Stimulated activated naive B cell treated with anti-CD40 and anti-IgM and Interleukin-4, amounts not matched to agents 10 μg/mL and 1 μg/mL and 100 μg/mL, for 72 hours (primary cell): ENCODE measurements at regions not wholly inside any gene's neighbourhood (a gene's known extent, or its start where the extent isn't known, plus 50 kb on each side); places are given as distances from the start of the nearest gene placed in this dataset.
A peak's percentile ranks its signal among the peaks of the same experiment; 100 is the strongest.

Experiments
- ATAC-seq, 2 donors: fragments of 150-1000 bp; cut with Tn5 transposase; replicated peaks; 2 replicates each; pipeline ENCODE4 v1.10.0; 2021; ENCODE audit warnings: moderate library complexity in 1 of 2
- DNase-seq: peaks from one replicate; pipeline ENCODE4 v3.0.0; 2021
- H3K27ac Mint-ChIP-seq: one replicate; pipeline ENCODE4 v1.8.0; 2022; ENCODE audit warnings: mild to moderate bottlenecking, mixed read lengths
- H3K27me3 Mint-ChIP-seq, 2 donors: one replicate each; pipeline ENCODE4 v1.8.0; 2022; ENCODE audit warnings: mixed read lengths in 2 of 2
- H3K36me3 Mint-ChIP-seq, 2 donors: one replicate each; pipeline ENCODE4 v1.8.0; 2022; ENCODE audit warnings: mixed read lengths in 2 of 2, mild to moderate bottlenecking in 1 of 2
- H3K4me1 Mint-ChIP-seq, 2 donors: one replicate each; pipeline ENCODE4 v1.8.0; 2022; ENCODE audit warnings: mixed read lengths in 2 of 2, mild to moderate bottlenecking in 1 of 2
- H3K4me3 Mint-ChIP-seq, 2 donors: one replicate each; pipeline ENCODE4 v1.8.0; 2022; ENCODE audit warnings: mild to moderate bottlenecking in 2 of 2, mixed read lengths in 2 of 2, moderate library complexity in 1 of 2
- H3K9me3 Mint-ChIP-seq, 2 donors: one replicate each; pipeline ENCODE4 v1.8.0; 2022; ENCODE audit warnings: mixed read lengths in 2 of 2, mild to moderate bottlenecking in 1 of 2

- ATAC-seq (no peak), DNase-seq (no peak)
- Mint-ChIP-seq H3K36me3 (no peaks in the 10 kb centered on the region), H3K27ac (no peak overlapping the region), H3K9me3 (no peaks in the 10 kb centered on the region), H3K27me3 (peaks cover 20 to 24% of the 10 kb centered on the region in 2 donors), H3K4me1 (peaks cover 13 to 17% of the 10 kb centered on the region in 2 donors), H3K4me3 (no peak overlapping the region)
Measured at GRCh38 chr7:142604671-142605070, 144.6 kb upstream of the PRSS1 start.

DNA sequence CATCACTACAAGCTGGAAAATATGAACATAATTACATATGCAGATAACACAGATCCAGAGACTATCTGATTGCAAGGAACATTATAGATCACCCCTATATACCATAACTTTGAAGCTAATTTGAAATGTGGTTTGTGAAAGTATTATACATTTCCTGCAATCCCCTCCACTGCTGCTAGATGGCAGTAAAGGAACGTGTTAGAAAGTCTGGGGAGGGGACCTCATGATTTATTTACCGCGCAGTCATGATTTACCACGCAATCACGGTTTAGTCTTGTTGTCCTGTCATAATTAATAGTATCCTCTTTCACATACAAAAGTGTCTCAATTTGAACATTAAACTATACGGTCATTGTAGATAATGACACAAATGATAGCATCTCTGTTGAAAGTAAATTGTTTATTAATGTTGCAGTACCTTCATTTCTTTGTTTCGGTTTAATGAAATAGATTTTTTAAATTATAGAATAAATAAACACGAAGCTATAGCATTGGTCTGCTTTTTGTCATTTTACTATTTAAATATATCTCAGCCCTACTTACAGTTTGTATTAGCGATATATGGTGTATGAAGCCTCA lies 145.3 kb upstream of the PRSS1 start:
- DNase-seq (peak; percentile 9), ATAC-seq (peak; percentile 12 to 43)
- Mint-ChIP-seq H3K9me3 (no peaks in the 10 kb centered on the region), H3K4me1 (peaks cover 8 to 14% of the 10 kb centered on the region in 2 donors), H3K27ac (no peak overlapping the region), H3K36me3 (no peaks in the 10 kb centered on the region), H3K4me3 (no peak overlapping the region), H3K27me3 (peaks cover 20 to 21% of the 10 kb centered on the region in 2 donors)

DNA sequence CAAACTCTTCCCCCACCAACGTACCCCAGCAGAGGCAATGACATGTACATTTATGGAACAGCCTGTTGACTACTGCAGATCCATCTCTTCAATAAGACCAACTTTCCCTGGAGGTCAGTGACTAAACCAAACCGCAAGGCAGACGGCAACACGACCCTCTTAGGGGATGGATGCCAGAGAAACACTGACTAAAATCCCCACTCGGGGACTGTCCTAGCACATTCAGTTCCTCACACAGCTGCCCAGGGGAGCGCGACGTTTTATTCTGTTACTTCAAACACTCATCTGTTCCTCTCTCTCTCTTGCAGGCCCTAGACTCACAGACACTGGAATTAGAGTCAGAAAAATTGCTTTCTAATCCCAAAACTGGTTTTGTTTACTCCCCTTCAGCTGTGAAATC lies 146.5 kb upstream of the PRSS1 start:
- H3K36me3 Mint-ChIP-seq = no peaks in the 10 kb centered on the region
- peaks cover 17 to 20% of the 10 kb centered on the region in 2 donors for H3K27me3 Mint-ChIP-seq
- no peaks in the 10 kb centered on the region for H3K9me3 Mint-ChIP-seq
- DNase-seq (peak; percentile 30), ATAC-seq (peak; percentile 95 to 98)
- peaks cover 7 to 13% of the 10 kb centered on the region in 2 donors for H3K4me1 Mint-ChIP-seq
- no peak overlapping the region for H3K27ac Mint-ChIP-seq
- H3K4me3 Mint-ChIP-seq = no peak overlapping the region

DNA sequence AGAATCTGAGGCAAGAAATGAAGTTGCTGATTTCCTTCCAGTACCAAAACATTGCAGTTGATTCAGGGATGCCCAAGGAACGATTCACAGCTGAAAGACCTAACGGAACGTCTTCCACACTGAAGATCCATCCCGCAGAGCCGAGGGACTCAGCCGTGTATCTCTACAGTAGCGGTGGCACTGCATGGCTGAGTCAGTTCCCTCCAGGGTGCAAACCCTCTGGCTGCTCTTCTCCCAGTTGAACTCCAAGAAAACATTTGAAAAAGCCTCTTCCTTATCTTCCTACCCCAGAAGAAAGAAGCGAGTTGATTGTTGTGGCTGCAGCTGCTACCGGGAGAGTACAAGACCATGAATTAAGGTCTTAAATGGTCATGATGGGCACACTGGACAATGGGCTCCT lies 147.1 kb upstream of the PRSS1 start:
- H3K36me3 Mint-ChIP-seq = no peaks in the 10 kb centered on the region
- H3K4me1 Mint-ChIP-seq = peaks cover 7 to 13% of the 10 kb centered on the region in 2 donors
- no peak overlapping the region for H3K27ac Mint-ChIP-seq
- H3K27me3 Mint-ChIP-seq = peaks cover 19 to 20% of the 10 kb centered on the region in 2 donors
- ATAC-seq (no peak), DNase-seq (no peak)
- H3K4me3 Mint-ChIP-seq = no peak overlapping the region
- H3K9me3 Mint-ChIP-seq = no peaks in the 10 kb centered on the region

DNA sequence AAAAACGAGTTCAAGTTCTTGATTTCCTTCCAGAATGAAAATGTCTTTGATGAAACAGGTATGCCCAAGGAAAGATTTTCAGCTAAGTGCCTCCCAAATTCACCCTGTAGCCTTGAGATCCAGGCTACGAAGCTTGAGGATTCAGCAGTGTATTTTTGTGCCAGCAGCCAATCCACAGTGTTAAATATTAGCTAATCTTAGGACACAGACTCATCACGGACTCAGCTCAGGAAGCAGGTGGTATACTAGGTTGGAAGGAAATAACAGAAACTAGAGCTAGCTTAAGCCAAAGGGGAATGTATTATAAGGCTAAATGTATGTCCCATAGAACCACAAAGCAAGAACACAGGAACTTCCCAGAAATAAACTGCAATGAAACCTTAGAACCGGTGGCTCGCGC lies 151.0 kb upstream of the PRSS1 start:
- H3K9me3 Mint-ChIP-seq = no peaks in the 10 kb centered on the region
- H3K4me3 Mint-ChIP-seq = no peak overlapping the region
- peaks cover 7 to 8% of the 10 kb centered on the region in 2 donors for H3K4me1 Mint-ChIP-seq
- H3K27me3 Mint-ChIP-seq = peaks cover 8 to 12% of the 10 kb centered on the region in 2 donors
- ATAC-seq (no peak), DNase-seq (no peak)
- H3K36me3 Mint-ChIP-seq = no peaks in the 10 kb centered on the region
- no peak overlapping the region for H3K27ac Mint-ChIP-seq

- DNase-seq (no peak), ATAC-seq (no peak)
- Mint-ChIP-seq H3K9me3 (no peaks in the 10 kb centered on the region), H3K4me3 (no peak overlapping the region), H3K27me3 (peaks cover 8 to 12% of the 10 kb centered on the region in 2 donors), H3K4me1 (peaks cover 3% of the 10 kb centered on the region in 2 donors), H3K27ac (no peak overlapping the region), H3K36me3 (no peaks in the 10 kb centered on the region)
Measured at GRCh38 chr7:142597547-142597946, 151.7 kb upstream of the PRSS1 start.

DNA sequence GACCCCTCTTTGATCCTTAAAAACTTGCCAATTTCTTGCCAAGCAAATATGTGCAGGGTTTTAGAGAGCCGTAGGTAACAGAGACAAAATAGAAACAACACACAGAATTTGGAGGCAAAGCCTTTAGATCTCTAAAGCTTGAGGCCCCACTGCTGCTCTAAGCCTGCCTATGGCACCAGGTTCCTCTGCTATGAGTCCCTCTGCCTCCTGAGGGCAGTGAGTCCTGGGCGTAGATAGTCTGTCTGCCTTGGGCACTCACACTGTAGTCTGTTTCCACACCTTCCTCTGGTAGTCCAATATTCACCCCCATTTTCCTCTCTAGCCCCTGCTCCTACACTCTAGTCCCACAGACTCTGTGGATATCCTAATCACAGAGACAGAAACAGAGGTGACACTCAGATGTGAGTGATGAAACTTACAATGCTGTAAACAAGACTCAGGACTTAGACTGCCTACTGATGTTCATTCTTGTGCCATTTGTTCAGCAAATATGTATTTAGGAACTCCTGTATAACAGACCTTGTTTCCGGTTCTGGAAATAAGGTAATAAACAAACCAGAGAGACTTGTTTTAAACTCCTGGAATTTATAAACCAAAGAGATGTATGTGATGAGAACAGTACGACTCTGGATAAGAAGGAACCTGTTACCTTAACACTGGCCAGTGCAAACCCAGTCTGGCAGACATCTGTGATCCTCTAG lies 153.3 kb upstream of the PRSS1 start:
- H3K4me1 Mint-ChIP-seq = no peaks in the 10 kb centered on the region
- no peak overlapping the region for H3K4me3 Mint-ChIP-seq
- H3K36me3 Mint-ChIP-seq = no peaks in the 10 kb centered on the region
- ATAC-seq (no peak), DNase-seq (no peak)
- H3K27me3 Mint-ChIP-seq = peaks cover 8 to 12% of the 10 kb centered on the region in 2 donors
- no peaks in the 10 kb centered on the region for H3K9me3 Mint-ChIP-seq
- H3K27ac Mint-ChIP-seq = no peak overlapping the region

GRCh38 chr7:142594078-142594477 lies 155.2 kb upstream of the PRSS1 start:
- no peaks in the 10 kb centered on the region for H3K9me3 Mint-ChIP-seq
- ATAC-seq = no peak
- H3K27ac Mint-ChIP-seq = no peak overlapping the region
- no peak for DNase-seq
- H3K4me1 Mint-ChIP-seq = no peaks in the 10 kb centered on the region
- no peaks in the 10 kb centered on the region for H3K36me3 Mint-ChIP-seq
- H3K4me3 Mint-ChIP-seq = no peak overlapping the region
- peaks cover 4 to 12% of the 10 kb centered on the region in 2 donors for H3K27me3 Mint-ChIP-seq

- peaks cover under 1 to 12% of the 10 kb centered on the region in 2 donors for H3K27me3 Mint-ChIP-seq
- no peaks in the 10 kb centered on the region for H3K36me3 Mint-ChIP-seq
- H3K4me3 Mint-ChIP-seq = no peak overlapping the region
- ATAC-seq (no peak), DNase-seq (no peak)
- H3K9me3 Mint-ChIP-seq = no peaks in the 10 kb centered on the region
- no peaks in the 10 kb centered on the region for H3K4me1 Mint-ChIP-seq
- no peak overlapping the region for H3K27ac Mint-ChIP-seq
Measured at GRCh38 chr7:142593106-142593505, 156.2 kb upstream of the PRSS1 start.

DNA sequence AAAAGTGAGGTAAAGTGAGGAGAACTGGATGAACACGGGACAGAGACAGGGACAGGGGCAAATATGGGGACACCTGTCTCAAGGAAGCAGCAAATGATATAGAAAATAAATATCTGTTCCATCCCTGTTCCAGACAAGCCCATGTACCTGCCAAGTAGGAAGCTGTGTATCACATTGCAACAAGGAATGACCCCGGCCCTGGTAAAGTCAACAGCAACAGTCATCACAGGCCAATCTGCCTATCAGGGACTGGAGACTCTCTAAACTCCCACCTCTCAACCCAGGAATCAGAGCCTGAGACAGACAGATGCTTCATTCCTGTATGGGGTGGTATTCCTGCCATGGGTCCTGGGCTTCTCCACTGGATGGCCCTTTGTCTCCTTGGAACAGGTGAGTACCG lies 156.6 kb upstream of the PRSS1 start:
- DNase-seq (no peak), ATAC-seq (no peak)
- Mint-ChIP-seq H3K27ac (no peak overlapping the region), H3K4me1 (no peaks in the 10 kb centered on the region), H3K9me3 (no peaks in the 10 kb centered on the region), H3K36me3 (no peaks in the 10 kb centered on the region), H3K4me3 (no peak overlapping the region), H3K27me3 (peaks cover 0 to 10% of the 10 kb centered on the region in 2 donors)

DNA sequence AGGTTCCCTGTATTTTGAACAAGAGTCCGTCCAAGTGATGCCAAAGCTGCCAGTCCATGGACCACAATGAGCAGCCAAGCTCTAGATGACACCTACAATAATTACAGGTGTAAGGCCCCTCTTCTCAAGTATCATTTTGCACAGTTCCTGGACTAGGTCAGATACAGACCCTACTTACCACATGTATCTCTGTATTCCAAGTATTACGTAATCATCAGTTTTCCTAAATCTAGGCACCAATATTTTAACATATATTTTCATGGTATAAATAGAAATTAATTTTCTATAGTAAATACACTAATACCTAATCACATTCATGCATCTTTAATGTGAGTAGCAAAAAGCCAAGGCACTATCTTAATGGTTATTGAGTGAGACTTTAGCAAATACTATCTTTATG lies 157.0 kb upstream of the PRSS1 start:
- H3K27me3 Mint-ChIP-seq = peaks cover 0 to 6% of the 10 kb centered on the region in 2 donors
- H3K4me1 Mint-ChIP-seq = no peaks in the 10 kb centered on the region
- H3K27ac Mint-ChIP-seq = no peak overlapping the region
- DNase-seq = no peak
- H3K4me3 Mint-ChIP-seq = no peak overlapping the region
- no peaks in the 10 kb centered on the region for H3K36me3 Mint-ChIP-seq
- no peaks in the 10 kb centered on the region for H3K9me3 Mint-ChIP-seq
- ATAC-seq = no peak

GRCh38 chr7:142590830-142591457 lies 158.3 kb upstream of the PRSS1 start:
- H3K27ac Mint-ChIP-seq = no peak overlapping the region
- H3K4me3 Mint-ChIP-seq = no peak overlapping the region
- H3K9me3 Mint-ChIP-seq = no peaks in the 10 kb centered on the region
- ATAC-seq = no peak
- H3K4me1 Mint-ChIP-seq = no peaks in the 10 kb centered on the region
- no peak for DNase-seq
- peaks cover 0 to 6% of the 10 kb centered on the region in 2 donors for H3K27me3 Mint-ChIP-seq
- no peaks in the 10 kb centered on the region for H3K36me3 Mint-ChIP-seq

- no peak for ATAC-seq
- DNase-seq = no peak
- Mint-ChIP-seq H3K27me3 (peaks cover 0 to 4% of the 10 kb centered on the region in 2 donors), H3K9me3 (no peaks in the 10 kb centered on the region), H3K4me1 (no peaks in the 10 kb centered on the region), H3K36me3 (no peaks in the 10 kb centered on the region), H3K27ac (no peak overlapping the region), H3K4me3 (no peak overlapping the region)
Measured at GRCh38 chr7:142590077-142590476, 159.2 kb upstream of the PRSS1 start.

- Mint-ChIP-seq H3K36me3 (no peaks in the 10 kb centered on the region), H3K27me3 (no peaks in the 10 kb centered on the region), H3K9me3 (no peaks in the 10 kb centered on the region), H3K27ac (no peak overlapping the region), H3K4me3 (no peak overlapping the region), H3K4me1 (peaks cover 3 to 5% of the 10 kb centered on the region in 2 donors)
- DNase-seq = no peak
- peak; percentile 87 to 89 for ATAC-seq
Measured at GRCh38 chr7:142587578-142588191, 161.6 kb upstream of the PRSS1 start.
